ENCODE measurements at regions not wholly inside any gene's neighbourhood (a gene's known extent, or its start where the extent isn't known, plus 50 kb on each side); places are given as distances from the start of the nearest gene placed in this dataset.

DNA sequence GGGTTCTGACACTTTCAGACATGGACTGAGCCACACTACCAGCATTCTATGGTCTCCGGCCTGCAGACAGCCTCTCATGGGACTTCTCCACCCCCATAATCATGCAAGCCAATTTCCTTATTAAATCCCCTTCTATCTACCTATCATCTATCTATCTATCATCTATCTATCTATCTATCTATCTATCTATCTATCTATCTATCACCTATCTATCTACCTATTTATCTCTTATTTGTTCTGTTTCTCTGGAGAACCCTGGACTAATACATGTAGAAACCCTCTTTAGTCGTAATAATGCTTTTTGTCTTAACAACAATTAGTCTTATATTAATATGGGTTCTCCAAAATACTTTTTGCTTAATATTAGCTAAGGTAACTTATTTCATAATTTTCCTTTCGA, 174.1 kb upstream of the PRSS16 start:
- H3K4me3 ChIP-seq (ENCODE audit: low read depth in 1 of 3, low read length in 3 of 3), result no peak overlapping the region
- H3K27ac ChIP-seq (ENCODE audit: low read depth in 1 of 2, low read length in 2 of 2), result no peak overlapping the region
- H3K4me1 ChIP-seq (ENCODE audit: control insufficient read depth in 4 of 4, insufficient read depth in 4 of 4, low read length in 3 of 4), result peaks cover 0 to under 1% (median under 1%) of the 10 kb centered on the region in 4 donors
- no peak for TF ChIP-seq SP1 (IDR thresholded peaks at IDR 0.05)
- no peak for TF ChIP-seq YY1 (IDR thresholded peaks at IDR 0.05)
- TF ChIP-seq FOXA2 (IDR thresholded peaks at IDR 0.05), result no peak
- TF ChIP-seq REST (IDR thresholded peaks at IDR 0.05), result no peak
- TF ChIP-seq TAF1 (conservative IDR thresholded peaks at IDR 0.05), result no peak
- TF ChIP-seq HNF4G (IDR thresholded peaks at IDR 0.05), result no peak
- no peak for TF ChIP-seq FOXA1 (IDR thresholded peaks at IDR 0.05)
- TF ChIP-seq, protein P1, sequence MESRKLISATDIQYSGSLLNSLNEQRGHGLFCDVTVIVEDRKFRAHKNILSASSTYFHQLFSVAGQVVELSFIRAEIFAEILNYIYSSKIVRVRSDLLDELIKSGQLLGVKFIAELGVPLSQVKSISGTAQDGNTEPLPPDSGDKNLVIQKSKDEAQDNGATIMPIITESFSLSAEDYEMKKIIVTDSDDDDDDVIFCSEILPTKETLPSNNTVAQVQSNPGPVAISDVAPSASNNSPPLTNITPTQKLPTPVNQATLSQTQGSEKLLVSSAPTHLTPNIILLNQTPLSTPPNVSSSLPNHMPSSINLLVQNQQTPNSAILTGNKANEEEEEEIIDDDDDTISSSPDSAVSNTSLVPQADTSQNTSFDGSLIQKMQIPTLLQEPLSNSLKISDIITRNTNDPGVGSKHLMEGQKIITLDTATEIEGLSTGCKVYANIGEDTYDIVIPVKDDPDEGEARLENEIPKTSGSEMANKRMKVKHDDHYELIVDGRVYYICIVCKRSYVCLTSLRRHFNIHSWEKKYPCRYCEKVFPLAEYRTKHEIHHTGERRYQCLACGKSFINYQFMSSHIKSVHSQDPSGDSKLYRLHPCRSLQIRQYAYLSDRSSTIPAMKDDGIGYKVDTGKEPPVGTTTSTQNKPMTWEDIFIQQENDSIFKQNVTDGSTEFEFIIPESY (IDR thresholded peaks at IDR 0.05), result no peak
- TF ChIP-seq RAD21 (IDR thresholded peaks at IDR 0.05), result no peak
- no peak for TF ChIP-seq CTCF (IDR thresholded peaks at IDR 0.05; ENCODE audit: low read depth, low read length, missing input control)
- TF ChIP-seq RXRA (IDR thresholded peaks at IDR 0.05), result no peak
- no peak for TF ChIP-seq HNF4A (conservative IDR thresholded peaks at IDR 0.05)
- TF ChIP-seq NR2F2 (IDR thresholded peaks at IDR 0.05), result no peak
- TF ChIP-seq, protein P2, sequence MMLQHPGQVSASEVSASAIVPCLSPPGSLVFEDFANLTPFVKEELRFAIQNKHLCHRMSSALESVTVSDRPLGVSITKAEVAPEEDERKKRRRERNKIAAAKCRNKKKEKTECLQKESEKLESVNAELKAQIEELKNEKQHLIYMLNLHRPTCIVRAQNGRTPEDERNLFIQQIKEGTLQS (IDR thresholded peaks at IDR 0.05), result no peak
- TF ChIP-seq, protein P3, sequence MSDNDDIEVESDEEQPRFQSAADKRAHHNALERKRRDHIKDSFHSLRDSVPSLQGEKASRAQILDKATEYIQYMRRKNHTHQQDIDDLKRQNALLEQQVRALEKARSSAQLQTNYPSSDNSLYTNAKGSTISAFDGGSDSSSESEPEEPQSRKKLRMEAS (IDR thresholded peaks at IDR 0.05), result no peak
- TF ChIP-seq JUND (IDR thresholded peaks at IDR 0.05), result no peak
- TF ChIP-seq GABPA (IDR thresholded peaks at IDR 0.05 in 1 of 2, conservative IDR thresholded peaks at IDR 0.05 in 1 of 2), result no peak
- TF ChIP-seq EGR1 (IDR thresholded peaks at IDR 0.05; ENCODE audit: low read depth in 2 of 2), result no peak
- 82% methylated on average over 3 of the region's 3 CpGs for WGBS
- DNase-seq (ENCODE audit: low spot score), result no peak
- peaks cover 0 to 2% (median 0%) of the 10 kb centered on the region in 4 donors for H3K27me3 ChIP-seq (ENCODE audit: control insufficient read depth in 4 of 4, insufficient read depth in 4 of 4, low read length in 3 of 4)
- no peaks in the 10 kb centered on the region for H3K36me3 ChIP-seq (ENCODE audit: control insufficient read depth in 4 of 4, insufficient read depth in 3 of 4, low read depth in 1 of 4, low read length in 3 of 4)
- no peak overlapping the region for H3K9ac ChIP-seq (ENCODE audit: low read depth in 1 of 2, low read length in 2 of 2)
- no peaks in the 10 kb centered on the region for H3K9me3 ChIP-seq (ENCODE audit: control insufficient read depth in 4 of 4, low read length in 3 of 4)
